Superior temporal gyrus (tissue), 1 donor: ENCODE measurements at regions not wholly inside any gene's neighbourhood (a gene's known extent, or its start where the extent isn't known, plus 50 kb on each side); places are given as distances from the start of the nearest gene placed in this dataset.
"Not testable (repeated sequence)": the region's sequence is repeated elsewhere in the genome, so short reads cannot be mapped to it uniquely, and the experiment has no call there.

ENCODE experiments used
- DNase-seq: peaks from one replicate; pipeline ENCODE4 v3.0.0-alpha.2; 2016; ENCODE audit errors: extremely low spot score

GRCh38 chr22:26922806-26923205, 265.4 kb downstream of the MIAT start:
- DNase-seq, result no peak

DNA sequence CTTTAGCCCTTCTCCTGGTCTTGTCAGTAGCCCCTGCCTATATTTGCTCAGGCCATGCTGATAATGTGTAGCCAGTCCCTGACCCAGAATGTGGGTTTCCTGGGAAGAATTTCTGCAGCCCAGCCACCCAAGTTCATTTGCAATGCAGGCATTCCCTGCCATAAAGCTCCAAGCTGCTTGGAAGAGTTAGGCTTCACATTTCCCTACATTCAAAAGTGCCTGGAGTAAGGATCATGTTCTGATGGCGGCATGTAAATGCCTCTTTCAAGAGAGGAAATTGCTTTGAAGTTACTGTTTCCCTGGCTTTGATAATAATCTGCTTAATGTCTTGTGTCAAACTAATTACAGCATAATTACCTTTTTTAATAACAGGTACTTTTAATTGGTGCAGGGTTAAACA, 266.1 kb downstream of the MIAT start:
- DNase-seq, result no peak

DNA sequence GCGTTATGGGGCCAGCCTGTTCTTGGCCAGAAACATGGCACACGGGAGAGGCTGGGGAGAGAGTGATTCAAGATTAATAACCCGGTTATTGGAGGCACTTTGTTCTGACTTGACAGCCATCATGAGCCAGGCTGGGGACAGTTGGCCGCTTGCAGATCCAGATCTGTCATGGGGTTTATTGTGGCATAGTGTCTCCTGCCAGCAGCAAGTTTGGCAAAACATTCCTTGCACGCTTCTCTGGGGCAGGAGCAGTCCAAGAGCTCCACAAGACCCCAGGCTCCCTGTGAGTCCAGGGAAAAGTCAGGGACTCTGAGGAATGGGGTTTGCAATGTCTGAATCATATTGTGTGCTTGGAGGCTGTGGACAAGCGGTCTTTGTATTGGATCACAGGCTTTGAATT, 270.4 kb downstream of the MIAT start:
- no peak for DNase-seq

DNA sequence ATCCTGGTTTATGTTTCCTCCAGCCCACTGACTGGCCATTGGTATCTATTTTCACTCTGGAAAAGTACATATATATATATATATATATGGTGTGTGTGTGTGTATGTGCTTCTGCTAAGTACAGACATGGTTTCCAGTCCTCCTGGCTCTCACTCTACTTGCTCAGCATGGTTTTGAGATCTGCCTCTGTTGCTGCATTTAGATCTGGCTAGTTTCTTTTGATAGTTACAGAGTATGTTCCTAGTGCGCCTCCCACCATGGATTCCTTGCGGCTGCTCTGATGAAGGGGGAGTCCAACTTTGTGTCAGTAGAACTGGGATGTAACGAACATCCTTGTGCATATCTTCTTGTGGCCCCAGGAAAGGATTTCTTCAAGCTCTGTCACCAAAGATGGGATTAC, 274.1 kb downstream of the MIAT start:
- no peak for DNase-seq

DNA sequence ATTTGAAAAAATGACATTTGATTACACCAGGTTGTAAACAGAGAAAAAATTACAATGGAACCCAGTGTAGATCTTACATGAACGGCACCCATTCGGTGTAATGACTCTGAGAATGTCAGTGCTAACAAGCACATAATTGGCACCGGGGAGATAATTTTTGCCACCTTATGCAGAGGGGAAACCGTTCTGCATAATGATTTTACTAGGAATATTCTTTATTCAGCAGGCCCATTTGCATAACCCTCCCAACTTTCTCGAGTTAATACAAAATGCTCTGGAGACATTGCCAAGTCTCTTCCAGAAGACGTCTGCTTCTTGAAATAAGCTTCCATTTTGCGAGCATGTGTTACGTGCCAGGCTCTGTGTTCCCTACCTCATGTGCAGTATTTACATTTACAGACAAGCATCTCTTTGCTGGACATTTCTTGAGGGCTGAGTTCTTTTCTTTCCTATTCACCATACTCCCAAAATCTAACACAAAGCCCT, 275.8 kb downstream of the MIAT start:
- DNase-seq, result no peak

DNA sequence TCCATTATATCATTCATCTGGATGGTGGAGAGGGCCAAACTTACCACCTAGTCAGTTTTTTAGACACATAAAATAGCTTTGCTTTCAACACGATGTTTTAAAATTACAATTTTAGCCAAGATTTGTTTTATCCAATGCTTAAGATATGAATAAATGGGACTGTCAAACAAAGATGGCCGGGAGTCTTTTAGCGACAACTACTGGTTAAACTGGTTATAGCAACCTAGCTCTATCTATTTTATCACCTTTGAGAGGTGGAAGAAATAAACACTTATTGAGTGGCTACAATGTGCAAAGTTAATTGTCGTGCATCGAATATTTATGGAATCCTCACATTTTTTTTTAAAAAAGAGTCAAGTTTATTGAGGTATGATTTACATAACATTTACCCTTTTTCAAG, 279.8 kb downstream of the MIAT start:
- DNase-seq, result no peak

- no peak for DNase-seq
Observed at GRCh38 chr22:26939466-26939865, 282.1 kb downstream of the MIAT start.

GRCh38 chr22:26941896-26942636, 284.7 kb downstream of the MIAT start:
- no peak for DNase-seq

DNA sequence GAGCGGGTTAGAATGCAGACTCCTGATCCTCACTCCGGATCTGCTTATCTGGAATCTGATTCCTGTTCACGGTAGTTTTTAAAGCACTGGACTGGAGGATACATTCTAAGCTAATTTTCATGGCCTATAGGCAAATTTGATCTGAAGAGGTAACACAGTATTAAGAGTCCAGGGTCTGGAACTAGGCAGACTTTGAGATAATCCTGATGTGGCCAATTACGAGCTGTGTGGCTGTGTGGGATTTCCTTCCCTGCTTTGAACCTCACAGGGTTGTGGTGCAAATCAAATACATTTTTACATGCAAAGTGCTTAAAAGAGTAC, 285.2 kb downstream of the MIAT start:
- DNase-seq, result no peak

- no peak for DNase-seq
Observed at GRCh38 chr22:26945565-26945964, 288.2 kb downstream of the MIAT start.

- DNase-seq, result no peak
Observed at GRCh38 chr22:26949193-26949592, 291.8 kb downstream of the MIAT start.

DNA sequence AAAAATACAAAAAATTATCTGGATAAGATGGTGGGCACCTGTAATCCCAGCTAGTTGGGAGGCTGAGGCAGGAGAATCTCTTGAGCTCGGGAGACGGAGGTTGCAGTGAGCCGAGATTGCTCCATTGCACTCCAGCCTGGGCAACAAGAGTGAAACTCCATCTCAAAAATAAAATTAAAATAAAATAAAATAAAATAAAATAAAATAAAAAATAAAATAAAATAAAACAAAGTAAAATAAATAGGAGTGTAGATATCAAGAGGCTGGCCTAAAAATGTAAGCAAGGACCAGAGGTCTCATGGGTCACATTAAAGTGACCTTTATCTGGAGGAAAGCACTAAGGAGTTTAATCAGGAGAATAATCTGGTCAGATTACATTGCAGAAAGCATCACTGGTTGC, 293.8 kb downstream of the MIAT start:
- not testable (repeated sequence) for DNase-seq

DNA sequence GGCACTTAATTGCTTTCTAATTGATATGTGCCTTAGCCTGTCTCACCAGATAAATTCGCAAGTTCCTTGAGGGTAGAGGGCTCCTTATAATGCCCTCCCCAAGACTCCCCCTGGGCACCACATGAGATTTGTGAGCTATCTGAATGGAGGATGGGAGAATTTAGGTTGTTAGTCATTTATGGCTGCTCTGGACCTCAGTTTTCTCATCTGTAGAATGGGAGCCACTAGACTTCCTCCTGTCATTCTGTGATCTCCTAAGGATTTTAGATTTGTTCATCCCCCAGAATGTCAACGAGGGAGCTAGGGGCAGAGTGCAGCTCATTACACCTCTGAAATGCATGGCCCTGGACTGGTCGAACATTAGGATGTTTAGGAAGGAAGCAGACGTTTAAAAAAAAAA, 294.6 kb downstream of the MIAT start:
- no peak for DNase-seq

DNA sequence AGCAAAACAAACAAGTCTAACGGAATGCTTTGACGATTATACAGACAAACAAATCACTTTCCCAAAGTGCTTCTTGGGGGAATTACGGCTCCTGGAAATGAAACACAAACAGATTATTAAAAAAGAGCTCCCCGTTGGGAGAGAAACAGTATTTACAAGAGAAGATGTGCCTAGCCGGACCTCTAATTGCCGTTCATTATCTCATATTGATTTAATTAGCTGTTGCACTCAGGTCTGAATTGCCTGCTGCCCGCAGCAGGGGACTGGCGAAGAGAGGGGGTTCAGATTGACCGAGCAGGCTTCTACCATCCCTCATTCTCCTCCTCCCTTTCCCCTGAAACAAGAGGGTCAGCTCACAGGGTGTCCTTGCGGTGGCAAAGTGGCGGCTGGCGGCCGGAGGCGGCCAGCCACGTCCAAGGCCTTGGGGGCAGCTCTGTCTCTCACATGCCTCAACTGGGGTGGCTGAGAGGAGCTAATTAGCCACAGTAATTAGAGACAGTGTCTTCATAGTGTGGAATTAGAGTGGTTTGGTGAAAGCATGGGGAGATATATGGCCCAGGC, 295.1 kb downstream of the MIAT start:
- DNase-seq, result no peak

GRCh38 chr22:26953012-26953883, 295.9 kb downstream of the MIAT start:
- no peak for DNase-seq

DNA sequence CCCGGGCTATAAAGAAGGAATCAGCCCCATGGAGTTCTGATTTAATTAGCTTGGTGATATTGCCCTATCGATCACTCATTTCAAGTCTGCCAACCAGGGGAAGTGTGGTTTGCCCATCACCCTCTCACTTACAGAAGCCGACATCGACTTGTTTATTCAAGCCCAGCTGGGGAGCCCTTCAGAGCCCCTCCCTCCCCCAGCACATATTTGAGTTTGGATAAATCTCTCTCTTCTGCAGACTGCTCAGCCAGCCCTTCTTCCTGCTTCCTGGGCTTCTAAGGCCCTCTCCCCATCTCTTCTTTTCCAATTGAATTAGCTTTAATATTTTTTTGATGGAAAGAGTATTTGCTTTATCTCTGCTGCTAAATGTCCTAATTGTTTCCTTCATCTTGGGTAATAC, 299.0 kb downstream of the MIAT start:
- DNase-seq, result no peak

GRCh38 chr22:26957176-26957575, 299.8 kb downstream of the MIAT start:
- DNase-seq, result no peak

- no peak for DNase-seq
Observed at GRCh38 chr22:26957897-26958296, 300.5 kb downstream of the MIAT start.

DNA sequence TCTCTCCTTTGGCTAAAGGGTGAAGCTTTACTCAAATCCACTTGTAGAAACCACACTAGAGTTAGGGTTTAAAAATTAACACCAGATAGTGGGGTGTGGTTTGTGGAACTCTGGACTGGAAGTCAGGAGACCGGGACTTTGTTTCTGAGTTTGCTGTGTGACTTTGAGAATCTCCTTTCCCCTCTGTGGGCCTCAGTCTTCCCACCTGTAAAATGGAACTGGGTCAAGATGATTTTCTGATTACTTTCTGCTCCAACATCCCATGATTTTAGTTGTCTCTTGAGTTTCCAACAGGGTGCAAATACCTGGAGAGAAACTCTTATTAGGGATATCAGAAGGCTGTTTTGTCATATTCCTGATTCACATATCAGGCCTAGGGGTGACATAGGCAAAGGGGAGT, 301.0 kb downstream of the MIAT start:
- no peak for DNase-seq

- no peak for DNase-seq
Observed at GRCh38 chr22:26964642-26965041, 307.3 kb downstream of the MIAT start.

GRCh38 chr22:26967282-26967681, 309.9 kb downstream of the MIAT start:
- no peak for DNase-seq

GRCh38 chr22:26968859-26969523, 311.6 kb downstream of the MIAT start:
- no peak for DNase-seq
